Activated CD4-positive, CD25-positive, alpha-beta regulatory T cell (primary cell): ENCODE measurements at regions not wholly inside any gene's neighbourhood (a gene's known extent, or its start where the extent isn't known, plus 50 kb on each side); places are given as distances from the start of the nearest gene placed in this dataset.
"Not testable (repeated sequence)": the region's sequence is repeated elsewhere in the genome, so short reads cannot be mapped to it uniquely, and the experiment has no call there.

Experiments used
- DNase-seq, 4 experiments: peaks; one replicate each; lab custom pipeline; 2025; lab: John Stamatoyannopoulos, UW

- DNase-seq, result no peak
These were observed 448.7 kb upstream of the VRK2 start for GRCh38 chr2:57597940-57598339.

- DNase-seq, result no peak
These were observed 448.1 kb upstream of the VRK2 start for GRCh38 chr2:57598551-57598950.

GRCh38 chr2:57602733-57603132, 443.9 kb upstream of the VRK2 start:
- no peak for DNase-seq

- no peak for DNase-seq
These were observed 431.6 kb upstream of the VRK2 start for GRCh38 chr2:57614988-57615387.

- no peak for DNase-seq
These were observed 430.6 kb upstream of the VRK2 start for GRCh38 chr2:57615855-57616556.

- DNase-seq, result no peak
These were observed 429.3 kb upstream of the VRK2 start for GRCh38 chr2:57617318-57617717.

GRCh38 chr2:57621122-57621663, 425.4 kb upstream of the VRK2 start:
- DNase-seq, result no peak

GRCh38 chr2:57622009-57622408, 424.6 kb upstream of the VRK2 start:
- DNase-seq, result no peak

GRCh38 chr2:57656198-57656597, 390.4 kb upstream of the VRK2 start:
- no peak for DNase-seq

- no peak for DNase-seq
These were observed 377.0 kb upstream of the VRK2 start for GRCh38 chr2:57669570-57669969.

GRCh38 chr2:57674025-57674424, 372.6 kb upstream of the VRK2 start:
- no peak for DNase-seq

GRCh38 chr2:57674743-57675142, 371.9 kb upstream of the VRK2 start:
- DNase-seq, result no peak

- no peak for DNase-seq
These were observed 369.3 kb upstream of the VRK2 start for GRCh38 chr2:57677296-57677695.

- no peak for DNase-seq
These were observed 365.0 kb upstream of the VRK2 start for GRCh38 chr2:57681650-57682049.

GRCh38 chr2:57685032-57685431, 361.6 kb upstream of the VRK2 start:
- DNase-seq, result no peak

- DNase-seq, result no peak
These were observed 354.2 kb upstream of the VRK2 start for GRCh38 chr2:57692395-57692794.

GRCh38 chr2:57693177-57693576, 353.4 kb upstream of the VRK2 start:
- DNase-seq, result no peak

- no peak for DNase-seq
These were observed 352.6 kb upstream of the VRK2 start for GRCh38 chr2:57693965-57694364.

GRCh38 chr2:57696016-57696415, 350.6 kb upstream of the VRK2 start:
- DNase-seq, result no peak

GRCh38 chr2:57698392-57698791, 348.2 kb upstream of the VRK2 start:
- no peak for DNase-seq

GRCh38 chr2:57698935-57699449, 347.6 kb upstream of the VRK2 start:
- no peak for DNase-seq

- DNase-seq, result no peak
These were observed 345.2 kb upstream of the VRK2 start for GRCh38 chr2:57701391-57701791.

GRCh38 chr2:57703407-57703806, 343.2 kb upstream of the VRK2 start:
- DNase-seq, result no peak

- DNase-seq, result not testable (repeated sequence)
These were observed 338.8 kb upstream of the VRK2 start for GRCh38 chr2:57707794-57708193.
